ENCODE measurements at regions not wholly inside any gene's neighbourhood (a gene's known extent, or its start where the extent isn't known, plus 50 kb on each side); places are given as distances from the start of the nearest gene placed in this dataset.

DNA sequence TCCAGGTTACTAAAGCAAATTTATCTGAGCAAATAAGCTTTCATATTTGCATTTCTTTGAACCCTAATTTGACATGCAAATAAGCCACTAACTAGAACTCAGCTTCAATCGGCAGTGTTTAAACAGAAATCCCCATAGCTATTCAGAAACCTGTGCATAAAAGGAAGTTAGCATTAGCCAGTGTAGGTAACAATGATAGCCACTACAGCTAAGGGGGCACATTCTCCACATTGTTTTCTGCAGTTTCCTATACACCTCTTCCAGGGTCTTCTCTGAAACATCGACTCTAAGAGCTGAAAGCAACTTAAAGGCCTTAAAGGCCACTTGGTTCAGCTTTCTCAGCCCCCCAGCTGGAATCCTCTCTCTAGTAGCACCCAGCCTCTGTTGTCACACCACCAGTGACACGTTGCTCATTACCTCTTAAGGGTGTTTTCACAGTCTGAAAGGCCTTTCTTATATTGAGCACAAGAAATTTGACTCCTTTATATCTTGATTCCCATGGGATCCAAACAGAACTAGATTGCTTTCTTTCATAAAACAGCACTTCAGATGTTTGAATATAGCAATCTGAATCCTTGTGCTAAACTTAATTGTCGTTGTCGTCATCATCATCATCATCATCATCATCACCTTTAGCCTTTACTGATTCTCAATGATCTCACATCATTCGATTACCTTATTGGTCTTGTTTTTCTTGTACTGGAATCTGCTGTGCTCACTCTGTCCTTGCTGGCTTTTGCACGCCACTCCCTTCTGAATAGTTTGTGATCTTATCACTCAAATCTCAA lies 93.9 kb upstream of the DAB1 start:
- ATAC-seq (no peak), DNase-seq (no peak)
- Histone ChIP-seq H3K4me1 (no peaks in the 10 kb centered on the region), H3K27me3 (no peaks in the 10 kb centered on the region), H3K27ac (no peak overlapping the region), H3K9me3 (no peaks in the 10 kb centered on the region), H3K36me3 (no peaks in the 10 kb centered on the region), H3K4me3 (no peak overlapping the region)
- TF ChIP-seq, protein P1, sequence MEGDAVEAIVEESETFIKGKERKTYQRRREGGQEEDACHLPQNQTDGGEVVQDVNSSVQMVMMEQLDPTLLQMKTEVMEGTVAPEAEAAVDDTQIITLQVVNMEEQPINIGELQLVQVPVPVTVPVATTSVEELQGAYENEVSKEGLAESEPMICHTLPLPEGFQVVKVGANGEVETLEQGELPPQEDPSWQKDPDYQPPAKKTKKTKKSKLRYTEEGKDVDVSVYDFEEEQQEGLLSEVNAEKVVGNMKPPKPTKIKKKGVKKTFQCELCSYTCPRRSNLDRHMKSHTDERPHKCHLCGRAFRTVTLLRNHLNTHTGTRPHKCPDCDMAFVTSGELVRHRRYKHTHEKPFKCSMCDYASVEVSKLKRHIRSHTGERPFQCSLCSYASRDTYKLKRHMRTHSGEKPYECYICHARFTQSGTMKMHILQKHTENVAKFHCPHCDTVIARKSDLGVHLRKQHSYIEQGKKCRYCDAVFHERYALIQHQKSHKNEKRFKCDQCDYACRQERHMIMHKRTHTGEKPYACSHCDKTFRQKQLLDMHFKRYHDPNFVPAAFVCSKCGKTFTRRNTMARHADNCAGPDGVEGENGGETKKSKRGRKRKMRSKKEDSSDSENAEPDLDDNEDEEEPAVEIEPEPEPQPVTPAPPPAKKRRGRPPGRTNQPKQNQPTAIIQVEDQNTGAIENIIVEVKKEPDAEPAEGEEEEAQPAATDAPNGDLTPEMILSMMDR (IDR thresholded peaks at IDR 0.05) = no peak
- TF ChIP-seq POLR2A (IDR thresholded peaks at IDR 0.05) = no peak
- intact Hi-C loops (cut with DNase I) = no loop called here
- WGBS (ENCODE audit: insufficient coverage, low coverage, low lambda C conversion rate, missing lambda C conversion rate) = 61% methylated on average over 7 of the region's 7 CpGs

DNA sequence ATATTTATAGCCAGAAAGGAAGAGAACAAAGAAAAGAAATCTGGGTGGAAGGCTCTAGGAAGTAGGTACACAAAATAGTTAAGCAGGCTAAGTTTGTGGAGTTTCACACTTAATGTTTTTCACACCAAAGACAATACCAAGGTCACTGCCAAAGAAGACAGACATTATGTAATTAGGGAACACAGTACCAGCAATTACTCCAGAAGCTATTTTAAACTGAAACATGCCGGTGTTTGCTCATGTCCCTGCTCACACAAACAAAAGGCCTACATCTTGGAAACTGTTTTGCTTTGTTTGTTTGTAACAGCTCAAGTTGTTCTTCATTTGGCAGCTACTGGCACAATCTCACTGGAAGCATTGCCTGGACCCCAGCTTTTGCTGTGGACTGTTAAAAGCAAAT lies 88.5 kb upstream of the DAB1 start:
- TF ChIP-seq, protein P1 (IDR thresholded peaks at IDR 0.05) = no peak
- TF ChIP-seq POLR2A (IDR thresholded peaks at IDR 0.05) = no peak
- Histone ChIP-seq H3K4me3 (no peak overlapping the region), H3K4me1 (no peaks in the 10 kb centered on the region), H3K36me3 (no peaks in the 10 kb centered on the region), H3K27me3 (no peaks in the 10 kb centered on the region), H3K9me3 (no peaks in the 10 kb centered on the region), H3K27ac (no peak overlapping the region)
- DNase-seq (no peak), ATAC-seq (no peak)
- 69% methylated on average over 1 of the region's 1 CpG for WGBS (ENCODE audit: insufficient coverage, low coverage, low lambda C conversion rate, missing lambda C conversion rate)
- intact Hi-C loops (cut with DNase I) = no loop called here

DNA sequence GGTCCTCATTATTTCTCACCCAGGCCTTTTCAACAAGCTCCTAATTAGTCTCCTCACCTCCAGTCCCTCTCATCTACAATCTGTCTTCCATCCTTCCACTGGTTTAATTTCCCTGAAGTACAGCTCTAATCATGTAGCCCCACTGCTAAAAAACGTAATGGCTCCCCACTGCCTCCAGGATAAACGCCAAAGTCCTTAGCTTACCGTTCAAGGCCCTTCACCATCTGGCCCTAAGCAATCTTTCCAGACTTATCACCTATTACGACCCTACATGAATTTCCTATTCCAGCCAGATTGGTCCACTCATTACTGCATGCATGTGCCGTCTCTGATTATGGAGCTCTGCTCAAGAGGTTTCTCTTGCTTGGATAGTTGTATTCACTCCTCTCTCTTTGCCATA lies 83.1 kb upstream of the DAB1 start:
- 60% methylated on average over 5 of the region's 5 CpGs for WGBS (ENCODE audit: insufficient coverage, low coverage, low lambda C conversion rate, missing lambda C conversion rate)
- ATAC-seq (no peak), DNase-seq (no peak)
- Histone ChIP-seq H3K4me3 (no peak overlapping the region), H3K36me3 (no peaks in the 10 kb centered on the region), H3K27me3 (no peaks in the 10 kb centered on the region), H3K9me3 (no peaks in the 10 kb centered on the region), H3K4me1 (no peaks in the 10 kb centered on the region), H3K27ac (no peak overlapping the region)
- intact Hi-C loops (cut with DNase I) = no loop called here
- TF ChIP-seq, protein P1 (IDR thresholded peaks at IDR 0.05) = no peak
- TF ChIP-seq POLR2A (IDR thresholded peaks at IDR 0.05) = no peak

DNA sequence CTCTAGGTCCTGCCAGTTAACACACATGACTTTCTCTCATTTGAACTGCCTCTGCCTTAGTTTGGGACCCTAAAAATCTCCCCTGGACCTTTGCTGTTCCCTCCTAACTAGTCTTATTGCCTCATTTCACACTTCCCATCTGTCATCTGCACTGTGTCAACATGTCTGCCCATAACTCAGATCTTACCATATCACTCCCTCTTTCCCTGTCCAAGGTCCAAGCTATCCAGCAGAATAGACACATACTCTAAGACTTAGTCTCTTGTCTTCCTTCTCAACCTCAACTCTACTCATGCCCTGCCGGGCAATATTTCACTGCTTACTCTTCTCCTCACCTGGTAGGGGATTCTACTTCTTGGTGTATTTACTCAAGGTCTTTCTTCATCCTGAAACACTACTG lies 79.5 kb upstream of the DAB1 start:
- no peak for DNase-seq
- 86% methylated on average over 1 of the region's 1 CpG for WGBS (ENCODE audit: insufficient coverage, low coverage, low lambda C conversion rate, missing lambda C conversion rate)
- intact Hi-C loops (cut with DNase I) = no loop called here

More for the DNA sequence above, 79.5 kb upstream of the DAB1 start:
- ATAC-seq = no peak
- H3K4me3 ChIP-seq = no peak overlapping the region
- H3K27me3 ChIP-seq = no peaks in the 10 kb centered on the region
- H3K27ac ChIP-seq = no peak overlapping the region
- H3K4me1 ChIP-seq = no peaks in the 10 kb centered on the region
- no peaks in the 10 kb centered on the region for H3K9me3 ChIP-seq
- H3K36me3 ChIP-seq = no peaks in the 10 kb centered on the region
- TF ChIP-seq POLR2A (IDR thresholded peaks at IDR 0.05) = no peak
- TF ChIP-seq, protein P1 (IDR thresholded peaks at IDR 0.05) = no peak
